Pancreas (tissue), 10 donors: ENCODE measurements at regions not wholly inside any gene's neighbourhood (a gene's known extent, or its start where the extent isn't known, plus 50 kb on each side); places are given as distances from the start of the nearest gene placed in this dataset.

Experiments used
- ATAC-seq, 4 donors: fragments of 200-7000 bp; cut with Tn5 transposase; one replicate each; pipeline versions ENCODE4 v1.8.0 to v1.9.1; 2020; ENCODE audit warnings: mild to moderate bottlenecking in 4 of 4, moderate library complexity in 4 of 4
- DNase-seq, 6 donors: peaks; one replicate each; pipeline ENCODE4 v3.0.0-alpha.2; 2020
- FAIRE-seq: peaks from 2 replicates; lab custom pipeline; 2012; peaks lifted over from hg19 to GRCh38; lab: Jason Lieb, UNC
- H3K27ac ChIP-seq, 4 donors: fragments of 200-600 bp; sonication (generic); 1 replicate in 3 of 4; 2 replicates in 1 of 4; pipeline versions ENCODE4 v1.5.0 to v1.8.0; 2020
- H3K27me3 ChIP-seq, 4 donors: fragments of 200-600 bp; one replicate each; pipeline ENCODE4 v1.8.0; 2021
- H3K36me3 ChIP-seq, 3 donors: fragments of 200-600 bp; sonication (generic) in 1 of 3; one replicate each; pipeline versions ENCODE4 v1.5.0 to v1.8.0; 2020 to 2021
- H3K4me1 ChIP-seq, 3 donors: fragments of 200-600 bp; one replicate each; pipeline ENCODE4 v1.8.0; 2021
- H3K4me3 ChIP-seq, 4 donors: fragments of 200-600 bp; sonication (generic) in 2 of 4; one replicate each; pipeline versions ENCODE4 v1.5.0 to v1.8.0; 2020 to 2021
- H3K9me3 ChIP-seq, 4 donors: fragments of 200-600 bp; one replicate each; pipeline ENCODE4 v1.8.0; 2021
- CTCF ChIP-seq, 4 donors: fragments of 200-600 bp; sonication (generic) in 3 of 4; IDR thresholded peaks; one replicate each; pipeline versions ENCODE4 v1.5.0 to v1.8.0; 2021; ENCODE audit warnings: antibody characterized with exemption in 4 of 4
- WGBS, 2 donors: extraction: QIAGEN DNeasy Blood & Tissue Kit; methylation state at CpG; one replicate each; pipeline ENCODE4 v1.1.7; 2013; 5-methylcytosine and 5-hydroxymethylcytosine counted together
- intact Hi-C, 3 donors: fragments of 100-400 bp; cut with DNase I; formaldehyde crosslinking; loops; one replicate each; pipeline versions ENCODE4 v1.11.1 to v1.14.2; 2022
- donor health status: healthy with polysubstance abuse.
- donor health status: DM: no; HTN: no; CAD: no; lungs with moderate emphysema.
- donor health status: DM: no; HTN: no; CAD: no.
- donor health status: control.
- donor health status: control.
- donor health status: Bipolar disorder and iron deficiency.
- donor health status: DM: yes; HTN: yes; CAD: no.
- donor health status: DM: no; HTN: no; CAD: no.
- donor health status: DM: no; HTN: no; CAD: no.
- donor health status: DM: yes; HTN: yes; CAD: no.

DNA sequence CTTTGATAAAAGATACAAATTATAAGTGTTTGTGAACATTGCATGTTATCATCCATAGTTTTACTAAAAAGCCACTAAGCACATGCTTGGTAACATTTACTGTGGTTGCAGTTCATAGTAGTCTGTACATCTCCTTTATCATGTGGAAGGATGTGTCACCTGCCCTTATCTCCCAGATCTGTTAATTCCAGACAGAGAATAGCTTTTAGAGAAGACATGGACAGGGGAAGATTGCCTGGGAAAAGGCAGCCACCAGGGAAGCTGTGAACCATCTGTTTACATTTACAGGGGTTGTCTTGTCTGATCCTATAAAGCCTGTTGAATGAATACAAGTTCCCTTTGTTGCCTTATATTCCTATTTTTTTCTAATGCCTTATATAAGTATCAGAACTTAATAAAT lies 396.0 kb downstream of the FAT4 start:
- ATAC-seq (no peak), DNase-seq (no peak), FAIRE-seq (no peak)
- Histone ChIP-seq H3K4me3 (no peak overlapping the region), H3K9me3 (no peaks in the 10 kb centered on the region), H3K27ac (no peak overlapping the region), H3K4me1 (no peaks in the 10 kb centered on the region), H3K27me3 (no peaks in the 10 kb centered on the region), H3K36me3 (no peaks in the 10 kb centered on the region)
- intact Hi-C loops = no loop called here
- TF ChIP-seq CTCF (IDR thresholded peaks at IDR 0.05) = no peak

DNA sequence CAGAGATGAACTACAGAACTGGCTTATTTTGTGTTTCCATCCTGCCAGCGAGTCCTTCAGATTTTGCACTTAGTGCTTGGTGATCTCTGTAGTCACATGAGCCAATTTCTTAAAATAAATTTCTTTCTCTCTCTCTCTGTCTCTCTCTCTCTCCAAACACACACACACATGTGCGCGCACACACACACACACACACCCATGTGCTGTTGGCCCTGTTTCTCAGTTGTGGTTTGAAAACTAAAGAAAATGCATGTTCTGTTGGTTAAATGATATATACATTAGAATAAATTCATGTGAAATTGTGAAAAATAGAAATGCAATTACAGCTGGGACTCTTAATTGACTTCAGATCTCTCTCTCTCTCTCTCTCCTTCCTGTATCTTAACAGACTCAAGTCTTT lies 399.3 kb downstream of the FAT4 start:
- no peaks in the 10 kb centered on the region for H3K27me3 ChIP-seq
- H3K4me3 ChIP-seq = no peak overlapping the region
- no peaks in the 10 kb centered on the region for H3K36me3 ChIP-seq
- no peak for TF ChIP-seq CTCF (IDR thresholded peaks at IDR 0.05)
- WGBS, 2 donors = 89% methylated on average over 3 of the region's 3 CpGs
- FAIRE-seq = no peak
- no peak overlapping the region for H3K27ac ChIP-seq
- no peak for DNase-seq
- intact Hi-C loops = no loop called here
- no peak for ATAC-seq
- H3K9me3 ChIP-seq = no peaks in the 10 kb centered on the region
- H3K4me1 ChIP-seq = no peaks in the 10 kb centered on the region

DNA sequence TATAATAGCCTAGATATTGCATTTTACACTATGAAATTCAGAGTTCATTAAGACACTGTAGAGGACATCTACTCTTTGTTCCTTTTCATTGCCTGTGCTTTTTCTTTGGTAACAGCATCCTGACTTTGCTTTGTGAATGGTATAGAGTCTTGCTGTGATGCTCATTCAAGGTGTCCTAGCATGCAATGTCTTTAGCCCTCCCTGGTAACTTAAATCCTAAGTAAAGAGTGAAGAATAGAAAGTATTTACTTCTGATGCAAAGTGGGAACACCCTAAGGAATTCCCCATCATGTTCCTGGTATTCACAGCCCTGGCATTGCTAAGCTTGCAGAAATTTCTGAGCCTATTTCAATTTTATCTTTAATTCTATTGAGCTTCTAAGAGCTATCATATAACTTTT lies 400.1 kb downstream of the FAT4 start:
- no peak for FAIRE-seq
- H3K36me3 ChIP-seq = no peaks in the 10 kb centered on the region
- H3K27ac ChIP-seq = no peak overlapping the region
- no peak overlapping the region for H3K4me3 ChIP-seq
- no peak for TF ChIP-seq CTCF (IDR thresholded peaks at IDR 0.05)
- H3K27me3 ChIP-seq = no peaks in the 10 kb centered on the region
- no peaks in the 10 kb centered on the region for H3K9me3 ChIP-seq
- H3K4me1 ChIP-seq = no peaks in the 10 kb centered on the region
- intact Hi-C loops = no loop called here
- DNase-seq = no peak
- ATAC-seq = no peak

DNA sequence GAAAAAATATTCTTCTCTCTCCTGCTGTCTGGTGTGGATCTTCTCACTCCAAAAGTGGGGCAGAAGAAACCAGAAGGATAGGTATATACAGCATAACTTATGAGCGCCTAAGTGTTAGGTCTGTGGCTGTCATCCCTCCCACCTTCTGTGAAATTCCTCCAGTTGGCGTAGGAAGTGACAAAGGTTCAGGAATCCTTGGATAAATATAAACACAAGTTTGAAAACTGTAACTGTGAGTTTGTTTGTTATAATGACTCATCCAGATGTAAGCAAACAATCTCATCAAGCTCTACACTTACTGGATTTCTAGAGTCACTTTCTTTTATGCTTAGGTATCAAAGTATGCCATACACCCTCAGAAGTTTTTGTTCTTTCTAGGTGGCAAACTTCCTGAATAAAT lies 405.2 kb downstream of the FAT4 start:
- H3K4me3 ChIP-seq = no peak overlapping the region
- H3K27ac ChIP-seq = no peak overlapping the region
- no peaks in the 10 kb centered on the region for H3K36me3 ChIP-seq
- no peak for DNase-seq
- no peaks in the 10 kb centered on the region for H3K27me3 ChIP-seq
- FAIRE-seq = no peak
- WGBS, 2 donors = 50 to 76% methylated on average over 2 of the region's 2 CpGs
- no peaks in the 10 kb centered on the region for H3K4me1 ChIP-seq
- no peaks in the 10 kb centered on the region for H3K9me3 ChIP-seq
- no peak for TF ChIP-seq CTCF (IDR thresholded peaks at IDR 0.05)
- no peak for ATAC-seq
- intact Hi-C loops = no loop called here

GRCh38 chr4:125722009-125722408 lies 407.3 kb downstream of the FAT4 start:
- ATAC-seq = no peak
- Histone ChIP-seq H3K9me3 (no peaks in the 10 kb centered on the region), H3K4me1 (no peaks in the 10 kb centered on the region), H3K4me3 (no peak overlapping the region), H3K36me3 (no peaks in the 10 kb centered on the region), H3K27me3 (no peaks in the 10 kb centered on the region), H3K27ac (no peak overlapping the region)
- no peak for TF ChIP-seq CTCF (IDR thresholded peaks at IDR 0.05)
- intact Hi-C loops = no loop called here
- 92 to 94% methylated on average over 2 of the region's 2 CpGs for WGBS, 2 donors
- no peak for DNase-seq
- FAIRE-seq = no peak
